DOHH2 (cell line): ENCODE measurements at regions not wholly inside any gene's neighbourhood (a gene's known extent, or its start where the extent isn't known, plus 50 kb on each side); places are given as distances from the start of the nearest gene placed in this dataset.

Experiments used
- H3F3A ChIP-seq: fragments of 200-600 bp; sonication (generic), shearing (Covaris generic); 2 replicates; pipeline ENCODE4 v1.6.0; 2016; ENCODE audit warnings: antibody characterized with exemption, mild to moderate bottlenecking; ENCODE audit not compliant: control insufficient read depth, insufficient read depth
- H3K27ac ChIP-seq: fragments of 200-600 bp; sonication (generic); 2 replicates; pipeline ENCODE4 v1.5.1; 2014; ENCODE audit warnings: low read depth, mild to moderate bottlenecking, low read length, moderate library complexity
- H3K27me3 ChIP-seq: fragments of 200-600 bp; sonication (generic); 2 replicates; pipeline ENCODE4 v1.6.1; 2014; ENCODE audit warnings: mild to moderate bottlenecking, low read length, mixed read lengths; ENCODE audit not compliant: control insufficient read depth
- H3K36me3 ChIP-seq: fragments of 200-600 bp; sonication (generic); 2 replicates; pipeline ENCODE4 v1.6.1; 2014; ENCODE audit warnings: mild to moderate bottlenecking, low read length, moderate library complexity, mixed read lengths; ENCODE audit not compliant: control insufficient read depth
- H3K4me1 ChIP-seq: fragments of 200-600 bp; sonication (generic); 2 replicates; pipeline ENCODE4 v1.6.1; 2014; ENCODE audit warnings: mild to moderate bottlenecking, low read length, mixed read lengths; ENCODE audit not compliant: control insufficient read depth
- H3K4me2 ChIP-seq: fragments of 200-600 bp; sonication (generic); 2 replicates; pipeline ENCODE4 v1.6.0; 2014; ENCODE audit warnings: mild to moderate bottlenecking, low read length, moderate library complexity
- H3K4me3 ChIP-seq: fragments of 200-600 bp; sonication (generic); 2 replicates; pipeline ENCODE4 v1.5.1; 2014; ENCODE audit warnings: mild to moderate bottlenecking, low read length, mixed read lengths
- H3K79me2 ChIP-seq: fragments of 200-600 bp; sonication (generic); 2 replicates; pipeline ENCODE4 v1.6.1; 2014; ENCODE audit warnings: mild to moderate bottlenecking, low read length, mixed read lengths; ENCODE audit not compliant: control insufficient read depth
- H3K9me2 ChIP-seq: fragments of 200-600 bp; sonication (generic); replicated peaks from 2 replicates; pipeline ENCODE4 v1.6.1; 2014; ENCODE audit warnings: mild to moderate bottlenecking, low read length, mixed read lengths; ENCODE audit not compliant: control insufficient read depth
- H3K9me3 ChIP-seq: fragments of 200-600 bp; sonication (generic); 2 replicates; pipeline ENCODE4 v1.6.1; 2014; ENCODE audit warnings: antibody characterized with exemption, low read length, mixed read lengths; ENCODE audit not compliant: control insufficient read depth, insufficient read depth
- H4K20me1 ChIP-seq: fragments of 200-600 bp; sonication (generic); 2 replicates; pipeline ENCODE4 v1.6.0; 2014; ENCODE audit warnings: low read depth, mild to moderate bottlenecking, antibody characterized with exemption, low read length, moderate library complexity; ENCODE audit not compliant: control insufficient read depth, insufficient read depth
- CTCF ChIP-seq: fragments of 200-600 bp; sonication (generic); IDR thresholded peaks from one replicate; pipeline ENCODE4 v1.5.1; 2014; ENCODE audit warnings: antibody characterized with exemption, mild to moderate bottlenecking, low read depth, low read length; ENCODE audit not compliant: poor library complexity, severe bottlenecking
- EZH2phosphoT487 ChIP-seq: fragments of 200-600 bp; sonication (generic); IDR thresholded peaks from 2 replicates; pipeline ENCODE4 v1.6.1; 2017; ENCODE audit warnings: borderline replicate concordance, mild to moderate bottlenecking, antibody characterized with exemption, low read length, moderate library complexity, mixed read lengths

GRCh38 chr2:149702571-149702970, 115.0 kb upstream of the MMADHC start:
- no peak for TF ChIP-seq EZH2phosphoT487
- TF ChIP-seq CTCF = no peak
- no peak overlapping the region for H3K4me3 ChIP-seq
- no peaks in the 10 kb centered on the region for H3K4me1 ChIP-seq
- H4K20me1 ChIP-seq = no peaks in the 10 kb centered on the region
- H3K4me2 ChIP-seq = no peak overlapping the region
- H3K36me3 ChIP-seq = no peaks in the 10 kb centered on the region
- no peaks in the 10 kb centered on the region for H3K27me3 ChIP-seq
- H3K9me2 ChIP-seq = no peaks in the 10 kb centered on the region
- no peak overlapping the region for H3K27ac ChIP-seq
- no peaks in the 10 kb centered on the region for H3F3A ChIP-seq
- H3K79me2 ChIP-seq = no peaks in the 10 kb centered on the region
- no peaks in the 10 kb centered on the region for H3K9me3 ChIP-seq

- no peaks in the 10 kb centered on the region for H3K79me2 ChIP-seq
- TF ChIP-seq CTCF (no peak), EZH2phosphoT487 (no peak)
- no peaks in the 10 kb centered on the region for H3K9me2 ChIP-seq
- no peaks in the 10 kb centered on the region for H3K27me3 ChIP-seq
- no peaks in the 10 kb centered on the region for H3F3A ChIP-seq
- no peak overlapping the region for H3K4me2 ChIP-seq
- no peaks in the 10 kb centered on the region for H3K9me3 ChIP-seq
- H3K4me3 ChIP-seq = no peak overlapping the region
- no peak overlapping the region for H3K27ac ChIP-seq
- H3K4me1 ChIP-seq = no peaks in the 10 kb centered on the region
- no peaks in the 10 kb centered on the region for H4K20me1 ChIP-seq
- no peaks in the 10 kb centered on the region for H3K36me3 ChIP-seq
Measured at GRCh38 chr2:149701241-149701640, 113.7 kb upstream of the MMADHC start.

- no peak overlapping the region for H3K27ac ChIP-seq
- TF ChIP-seq CTCF = no peak
- no peak for TF ChIP-seq EZH2phosphoT487
Measured at GRCh38 chr2:149692961-149693396, 105.4 kb upstream of the MMADHC start.

More at GRCh38 chr2:149692961-149693396, 105.4 kb upstream of the MMADHC start:
- H3K4me1 ChIP-seq = no peaks in the 10 kb centered on the region
- H3K36me3 ChIP-seq = no peaks in the 10 kb centered on the region
- H3K9me2 ChIP-seq = no peaks in the 10 kb centered on the region
- H3F3A ChIP-seq = no peaks in the 10 kb centered on the region
- no peak overlapping the region for H3K4me3 ChIP-seq
- no peaks in the 10 kb centered on the region for H3K9me3 ChIP-seq
- no peaks in the 10 kb centered on the region for H3K79me2 ChIP-seq
- no peak overlapping the region for H3K4me2 ChIP-seq
- H4K20me1 ChIP-seq = no peaks in the 10 kb centered on the region
- H3K27me3 ChIP-seq = no peaks in the 10 kb centered on the region; the same call in 1 of the 2 replicates
